GM21717 (cell line): ENCODE measurements at regions not wholly inside any gene's neighbourhood (a gene's known extent, or its start where the extent isn't known, plus 50 kb on each side); places are given as distances from the start of the nearest gene placed in this dataset.
"Not testable (repeated sequence)": the region's sequence is repeated elsewhere in the genome, so short reads cannot be mapped to it uniquely, and the experiment has no call there.

Source experiments
- ATAC-seq: cut with Tn5 transposase; IDR thresholded peaks from one replicate; pipeline ENCODE4 v1.9.1; 2021; ENCODE audit warnings: mild to moderate bottlenecking, moderate library complexity; ENCODE audit not compliant: unreplicated experiment

DNA sequence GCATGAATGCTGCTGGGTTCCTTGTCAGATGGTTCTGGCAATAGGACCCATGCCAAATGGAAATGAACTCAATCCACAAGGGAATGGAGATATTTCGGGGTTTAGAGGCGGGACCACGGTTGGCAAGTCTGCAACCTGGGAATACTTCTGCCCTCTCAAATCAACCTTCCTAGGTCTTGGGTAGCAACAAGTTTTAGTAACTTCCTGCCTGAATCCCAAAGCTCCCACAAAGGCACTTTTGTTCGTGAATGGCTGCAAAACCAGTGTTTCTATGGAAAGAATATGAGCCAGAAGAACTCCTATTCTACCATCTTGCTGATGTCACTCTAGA lies 790.1 kb upstream of the SLC8A1 start:
- no peak for ATAC-seq

DNA sequence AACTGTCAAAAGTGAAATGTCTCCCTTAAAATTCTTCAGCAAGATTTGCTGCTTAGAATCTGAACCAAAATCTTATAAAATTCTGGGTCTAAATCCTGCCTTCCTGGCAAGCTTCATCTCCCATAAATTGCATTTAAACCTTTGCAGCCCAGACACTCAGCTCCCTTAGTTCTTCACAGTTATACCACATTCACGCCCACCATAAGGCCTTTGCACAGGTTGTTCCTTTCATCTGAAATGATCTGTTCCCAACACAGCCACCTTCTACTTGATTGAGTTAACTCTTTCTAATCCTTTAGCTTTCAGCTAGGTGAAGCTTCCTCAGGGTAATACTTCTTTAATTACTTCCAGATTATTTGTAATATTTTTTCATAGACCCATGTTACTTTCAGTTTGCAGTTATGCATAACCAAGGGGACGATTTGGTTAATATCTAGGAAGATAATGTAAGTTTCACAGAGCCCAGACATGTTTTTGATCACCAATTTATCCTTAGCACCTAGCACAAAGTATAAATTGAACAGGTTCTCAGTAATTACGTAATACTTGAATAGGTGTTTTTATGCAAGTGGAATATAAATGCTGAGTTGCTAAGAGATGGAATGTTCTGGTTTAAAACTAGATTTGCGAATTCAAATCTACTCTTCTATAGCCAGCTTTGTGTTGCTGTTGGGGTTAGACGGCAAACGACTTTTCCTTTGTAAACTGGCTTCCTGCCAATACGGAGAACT lies 779.7 kb upstream of the PKDCC start:
- no peak for ATAC-seq

DNA sequence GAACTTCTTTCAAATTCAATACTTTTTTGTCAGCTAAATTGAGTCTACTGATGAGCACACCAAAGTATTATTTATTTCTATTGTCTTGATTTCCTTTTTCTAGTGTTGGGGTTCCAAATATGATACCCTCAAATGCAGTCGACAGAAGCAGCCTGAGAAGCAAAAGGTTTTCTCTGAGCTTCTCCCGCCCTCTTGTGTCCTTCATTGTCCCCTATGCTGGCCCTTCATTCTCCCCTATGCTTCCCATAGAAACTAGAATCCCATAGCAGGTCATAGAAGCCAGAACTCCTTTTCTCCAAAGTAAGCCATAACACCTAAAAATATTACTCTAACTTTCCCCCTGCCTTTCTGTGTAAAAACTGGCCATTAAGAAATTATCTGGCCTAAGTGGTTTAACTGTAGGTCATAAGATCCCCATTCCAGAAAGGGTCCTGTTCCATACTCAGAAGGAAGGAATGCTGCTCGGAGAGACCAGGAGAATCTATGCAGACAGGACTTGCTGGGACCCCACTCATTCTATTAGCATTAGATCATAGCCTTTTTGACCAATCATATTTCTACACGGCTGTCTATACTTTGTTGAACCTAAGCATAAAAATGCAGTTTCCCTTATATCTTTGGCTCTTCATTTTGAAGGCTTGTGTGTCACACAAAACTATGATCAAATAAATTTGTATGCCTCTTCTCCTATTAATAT lies 764.6 kb upstream of the PKDCC start:
- no peak for ATAC-seq

DNA sequence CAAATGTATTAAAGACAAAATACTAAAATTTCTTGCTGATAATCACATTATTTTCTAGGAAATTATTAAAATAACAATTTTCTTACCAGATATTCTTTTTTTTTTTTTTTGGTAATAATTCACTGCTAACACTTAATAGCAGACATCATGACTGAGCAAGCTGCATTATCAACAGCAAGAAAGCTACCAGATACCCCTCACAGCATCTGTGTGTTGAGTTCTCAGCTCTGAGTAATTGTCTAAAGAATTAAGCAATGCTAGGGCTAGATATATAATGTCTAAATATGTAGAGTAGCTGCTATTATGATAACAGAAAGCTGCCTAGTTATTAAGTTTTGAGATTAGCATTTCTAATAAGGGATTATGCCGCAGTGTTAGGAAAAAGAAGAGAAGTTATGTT lies 754.3 kb upstream of the PKDCC start:
- ATAC-seq = no peak

DNA sequence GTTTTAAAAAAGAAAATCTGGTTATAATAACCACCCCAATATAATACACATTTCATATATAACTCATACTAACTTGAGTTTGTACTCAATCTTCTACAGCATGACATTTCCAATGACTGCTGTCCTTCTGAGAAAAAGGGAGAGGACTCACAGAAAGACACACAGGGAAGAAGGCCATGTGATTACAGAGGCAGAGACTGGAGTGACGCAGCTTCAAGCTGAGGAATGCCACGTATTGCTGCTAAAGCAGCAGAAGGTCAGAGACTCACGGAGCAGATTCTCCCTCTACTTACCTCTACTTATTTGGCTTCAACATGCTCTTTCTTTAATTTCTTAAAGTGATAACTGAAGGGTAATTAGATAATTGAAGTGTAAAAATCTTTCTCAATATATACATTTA lies 753.5 kb upstream of the PKDCC start:
- no peak for ATAC-seq

DNA sequence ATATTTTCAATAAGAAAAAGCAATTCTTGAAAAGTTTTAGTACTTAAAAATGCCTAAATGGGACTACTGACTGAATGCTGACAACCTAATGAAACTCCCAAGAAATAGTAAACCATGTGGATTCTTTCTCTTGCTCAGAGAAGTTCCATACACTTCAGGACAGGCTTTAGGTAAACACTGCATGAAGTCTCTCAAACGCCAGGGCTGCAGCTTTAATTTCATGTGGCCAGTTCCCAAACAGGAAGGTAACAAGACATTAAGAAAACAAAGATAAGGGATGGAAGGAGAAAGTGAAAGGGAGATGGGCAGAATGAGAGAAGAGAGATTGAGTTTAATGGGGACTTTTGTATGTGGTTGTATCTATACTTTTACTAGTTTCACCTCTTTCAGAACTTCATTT lies 734.7 kb upstream of the PKDCC start:
- no peak for ATAC-seq

DNA sequence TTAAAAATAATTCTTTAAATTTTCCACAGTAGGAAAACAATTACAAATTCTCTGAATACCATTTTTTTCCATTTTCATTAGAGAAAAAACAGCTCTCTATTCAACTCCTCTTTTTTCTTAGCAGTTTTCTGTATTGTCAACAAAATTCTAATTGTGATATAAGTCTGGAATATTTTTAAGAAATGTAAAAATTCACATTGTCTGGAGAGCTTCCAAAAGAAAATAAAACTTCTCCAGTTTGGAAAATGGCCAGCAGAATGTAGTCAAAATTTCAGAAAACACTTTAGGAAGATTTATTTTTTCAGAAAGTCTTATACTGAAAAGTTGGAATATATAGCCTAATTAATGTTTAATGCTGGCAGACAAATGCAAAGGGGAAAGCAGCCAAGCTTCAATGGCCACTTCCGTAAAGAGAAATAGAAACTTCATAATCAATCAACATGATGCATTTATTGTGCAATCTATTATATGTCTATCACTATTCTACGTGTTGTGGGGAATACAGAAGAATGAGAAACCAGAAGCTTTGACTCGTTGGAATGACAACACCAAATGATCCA lies 733.2 kb upstream of the PKDCC start:
- ATAC-seq = no peak

DNA sequence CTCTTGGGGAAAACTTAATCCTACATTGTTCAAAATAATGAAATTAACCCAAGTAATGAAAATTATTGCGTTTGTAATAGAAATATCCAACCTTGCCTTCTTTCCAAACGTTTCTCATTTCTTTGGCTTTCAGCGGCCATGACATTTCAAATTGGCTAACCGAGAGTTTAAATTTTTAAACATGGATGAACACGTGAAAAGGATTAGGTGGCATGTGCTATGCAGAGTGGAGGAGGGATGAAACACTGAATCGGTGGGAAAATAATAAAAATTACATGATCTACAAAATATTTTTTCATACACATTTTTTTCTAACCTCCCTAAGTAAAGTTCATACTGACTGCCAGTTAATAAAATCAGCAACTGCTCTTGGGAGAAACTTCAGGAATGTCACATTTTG lies 728.4 kb upstream of the PKDCC start:
- no peak for ATAC-seq

DNA sequence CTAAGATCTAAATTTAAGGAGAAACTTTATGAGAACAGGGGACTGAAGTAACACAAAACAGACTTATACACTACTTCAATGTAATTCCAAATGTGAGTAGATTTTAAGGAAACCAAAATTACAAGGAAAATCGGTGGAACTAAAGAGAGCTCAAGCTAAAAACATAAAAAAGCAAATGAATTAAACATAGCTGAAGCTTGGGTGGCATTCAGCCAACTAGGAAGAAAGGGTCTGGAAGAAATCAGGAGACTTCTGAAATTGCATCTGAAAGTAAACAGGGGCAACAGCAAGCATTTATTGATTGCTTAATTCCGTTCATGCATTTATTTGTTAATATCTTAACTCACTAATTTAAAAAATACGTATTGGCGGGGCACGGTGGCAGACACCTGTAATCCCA lies 727.3 kb upstream of the PKDCC start:
- ATAC-seq = no peak

DNA sequence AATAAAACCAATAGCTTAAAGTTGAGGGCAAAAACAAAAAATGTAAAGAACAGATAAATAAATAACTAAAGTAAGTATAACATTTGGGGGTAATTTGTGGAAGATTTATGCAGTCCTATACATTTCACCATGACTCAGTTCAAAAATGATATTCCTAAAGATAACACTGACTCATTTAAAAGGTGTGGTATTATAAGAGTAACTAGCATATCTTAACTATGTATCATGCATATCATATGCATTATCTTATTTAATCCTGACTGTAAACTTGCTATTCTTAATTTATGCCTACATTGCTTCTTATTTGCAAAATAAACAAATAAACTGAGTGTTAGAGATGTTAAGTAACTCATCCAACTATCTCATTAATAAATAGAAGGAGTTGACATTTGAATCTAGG lies 726.5 kb upstream of the PKDCC start:
- ATAC-seq = no peak

DNA sequence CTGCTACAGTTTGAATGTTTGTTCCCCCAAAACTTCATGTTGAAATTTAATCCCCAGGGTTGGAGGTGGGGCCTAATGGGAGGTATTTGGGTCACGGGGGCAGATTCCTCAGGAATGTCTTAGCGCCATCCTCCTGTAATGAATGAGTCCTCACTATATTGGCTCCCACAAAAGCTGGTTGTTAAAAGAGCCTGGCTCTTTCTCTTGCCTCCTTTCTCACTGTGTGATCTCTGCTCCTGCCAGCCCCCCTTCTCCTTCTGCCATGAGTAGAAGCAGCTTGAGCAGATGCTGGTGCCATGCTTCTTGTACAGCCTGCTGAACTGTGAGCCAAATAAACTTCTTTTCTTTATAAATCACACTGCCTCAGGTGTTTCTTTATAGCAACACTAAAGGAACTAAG lies 721.0 kb upstream of the PKDCC start:
- no peak for ATAC-seq

DNA sequence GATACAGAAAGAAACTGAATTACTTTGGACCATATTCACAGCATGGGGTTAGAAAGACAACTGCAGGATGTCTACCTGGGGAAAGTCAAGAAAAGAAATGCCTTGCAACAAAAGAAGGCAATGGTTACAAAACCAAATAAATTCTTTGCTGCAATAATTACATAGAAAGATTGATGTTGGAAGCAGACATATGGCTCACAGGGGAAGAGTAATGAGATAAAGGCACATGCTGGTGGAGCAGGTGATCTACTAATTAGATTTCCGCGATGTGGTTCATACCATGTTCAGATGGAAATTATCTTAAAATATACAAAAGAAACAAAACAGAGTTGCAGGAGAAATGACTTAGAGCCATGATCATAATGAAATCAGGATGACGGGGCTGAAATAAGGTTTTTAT lies 718.8 kb upstream of the PKDCC start:
- no peak for ATAC-seq

DNA sequence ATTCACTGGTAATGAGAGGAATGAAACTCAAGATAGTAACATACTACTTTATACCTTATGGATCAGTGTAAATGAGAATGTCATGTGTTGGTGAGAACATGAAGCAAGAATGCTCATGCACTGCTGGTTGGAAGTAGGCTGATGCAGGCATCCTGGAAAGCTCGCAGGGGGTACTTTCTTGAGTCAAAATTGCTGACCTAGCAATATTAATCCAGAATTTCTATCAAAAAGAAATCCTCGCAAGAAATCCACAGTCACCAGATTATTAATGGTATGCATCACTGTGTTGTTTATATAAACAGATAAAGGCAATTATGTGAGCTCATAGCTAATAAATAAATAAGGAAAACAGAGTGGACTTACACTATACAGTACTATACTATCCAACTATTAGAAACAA lies 713.7 kb upstream of the PKDCC start:
- ATAC-seq = no peak

DNA sequence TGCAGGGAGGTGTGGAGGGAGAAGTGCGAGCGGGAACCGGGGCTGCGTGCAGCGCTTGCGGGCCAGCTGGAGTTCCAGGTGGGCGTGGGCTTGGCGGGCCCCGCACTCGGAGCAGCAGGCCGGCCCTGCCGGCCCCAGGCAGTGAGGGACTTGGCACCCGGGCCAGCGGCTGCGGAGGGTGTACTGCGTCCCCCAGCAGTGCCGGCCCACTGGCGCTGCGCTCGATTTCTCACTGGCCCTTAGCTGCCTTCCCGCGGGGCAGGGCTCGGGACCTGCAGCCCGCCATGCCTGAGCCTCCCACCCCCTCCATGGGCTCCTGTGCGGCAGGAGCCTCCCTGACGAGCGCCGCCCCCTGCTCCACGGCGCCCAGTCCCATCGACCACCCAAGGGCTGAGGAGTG lies 712.2 kb upstream of the PKDCC start:
- not testable (repeated sequence) for ATAC-seq

DNA sequence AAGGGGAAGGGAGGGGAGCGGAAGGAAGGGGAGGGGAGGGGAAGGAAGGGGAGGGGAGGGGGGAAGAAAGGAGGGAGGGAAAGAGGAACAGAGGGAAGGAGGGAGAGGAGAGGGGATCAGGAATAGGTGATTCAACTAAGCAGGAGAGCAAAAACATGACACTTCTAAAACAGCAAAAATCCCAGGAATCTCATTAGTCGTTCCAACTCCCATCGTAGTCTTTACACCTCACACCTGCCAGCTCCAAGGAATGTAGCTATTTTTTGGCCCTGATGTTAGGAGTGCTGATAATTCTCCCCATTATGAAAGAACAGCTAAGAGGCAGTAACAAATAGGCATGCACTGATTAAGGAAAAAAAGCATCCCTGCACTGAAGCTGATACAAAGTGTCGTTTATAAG lies 709.9 kb upstream of the PKDCC start:
- ATAC-seq = no peak

DNA sequence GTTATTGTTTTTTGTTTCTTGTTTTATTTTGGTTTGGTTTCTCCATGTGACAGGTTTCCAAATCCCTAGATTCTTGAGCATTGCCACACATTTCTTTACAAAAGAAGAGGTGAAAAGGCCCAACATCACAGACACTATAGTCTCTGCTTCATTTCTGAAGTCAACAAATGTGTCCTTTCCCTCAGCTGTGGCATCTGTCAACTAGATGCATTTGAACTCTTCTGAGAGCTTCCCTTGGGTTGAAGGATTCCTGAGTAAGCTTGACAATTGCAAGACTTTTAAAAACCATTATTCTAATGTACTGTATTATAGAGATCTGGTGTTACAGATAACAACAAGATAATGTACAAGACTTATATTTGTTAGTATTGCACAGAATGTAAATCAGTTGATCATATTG lies 703.3 kb upstream of the PKDCC start:
- no peak for ATAC-seq

DNA sequence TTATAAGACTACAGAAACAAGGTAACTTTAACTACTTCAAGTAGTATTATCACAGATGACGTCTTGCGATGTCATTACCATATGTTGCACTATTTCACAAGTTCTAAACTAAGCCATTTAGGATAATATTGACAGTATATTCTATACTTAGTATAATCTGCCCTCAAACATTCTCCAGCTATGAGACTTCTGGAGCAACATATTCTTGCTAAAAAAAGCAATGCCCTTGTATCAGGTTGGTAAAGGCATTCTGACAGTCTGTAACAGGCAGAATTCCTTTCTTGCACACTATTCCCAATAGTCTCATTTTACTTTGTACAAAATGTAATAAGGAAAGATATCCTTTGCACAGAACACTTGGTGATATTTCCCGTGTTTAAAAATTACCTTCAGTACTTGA lies 694.8 kb upstream of the PKDCC start:
- no peak for ATAC-seq

DNA sequence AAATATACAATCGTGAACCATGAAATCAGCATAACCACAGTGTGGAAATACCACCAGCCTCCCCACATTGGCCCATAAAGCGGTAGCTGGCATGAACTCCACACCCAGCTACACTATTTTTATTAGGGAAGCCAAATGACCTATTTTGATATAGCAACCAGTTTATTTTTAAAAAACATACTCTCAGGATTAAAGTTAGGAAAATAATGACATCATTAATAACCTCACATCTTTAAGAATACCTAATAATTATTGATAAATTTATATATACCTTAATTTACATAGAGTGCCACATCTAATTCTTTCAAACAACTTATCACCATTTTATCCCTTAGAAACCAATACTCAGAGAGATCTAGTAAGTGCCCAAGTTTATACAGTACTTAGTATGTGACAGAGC lies 692.0 kb upstream of the PKDCC start:
- ATAC-seq = no peak

DNA sequence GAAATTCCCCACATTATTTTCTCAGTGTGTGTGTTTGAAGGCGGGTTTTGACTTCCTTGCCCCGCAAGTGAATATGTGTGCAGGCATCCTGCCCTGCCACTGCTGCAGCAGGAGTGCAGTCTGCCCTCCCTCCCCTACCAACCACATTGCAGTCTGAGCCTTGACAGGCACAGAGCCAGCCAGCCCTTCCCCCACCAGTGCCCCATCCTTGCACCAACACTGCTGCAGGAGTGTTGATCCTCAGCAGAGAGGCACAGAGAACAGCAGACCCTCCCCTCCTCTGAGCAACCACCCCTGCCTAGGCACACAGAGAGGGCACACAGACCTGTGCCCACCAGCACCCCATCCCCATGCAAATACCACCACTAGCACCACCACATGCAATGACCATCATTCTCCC lies 683.0 kb upstream of the PKDCC start:
- no peak for ATAC-seq

DNA sequence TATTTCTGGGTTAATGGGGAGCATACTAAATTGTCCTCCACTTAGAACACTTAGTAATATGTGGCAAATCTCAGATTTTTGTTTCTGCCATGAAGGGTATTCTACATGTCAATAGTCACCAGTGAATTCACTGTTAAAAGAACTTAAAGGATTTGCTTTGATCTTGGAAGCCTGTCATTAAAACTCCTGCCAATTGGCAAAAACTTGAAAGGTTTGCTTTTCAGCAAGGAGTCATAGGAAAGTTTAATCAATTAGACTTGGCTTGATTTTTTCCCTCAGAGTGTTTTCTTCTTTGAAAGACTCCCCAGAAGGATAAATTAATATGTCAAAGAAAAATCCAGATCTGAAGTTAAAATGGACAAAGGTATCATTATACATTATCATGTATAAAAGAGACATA lies 671.9 kb upstream of the PKDCC start:
- ATAC-seq = no peak

DNA sequence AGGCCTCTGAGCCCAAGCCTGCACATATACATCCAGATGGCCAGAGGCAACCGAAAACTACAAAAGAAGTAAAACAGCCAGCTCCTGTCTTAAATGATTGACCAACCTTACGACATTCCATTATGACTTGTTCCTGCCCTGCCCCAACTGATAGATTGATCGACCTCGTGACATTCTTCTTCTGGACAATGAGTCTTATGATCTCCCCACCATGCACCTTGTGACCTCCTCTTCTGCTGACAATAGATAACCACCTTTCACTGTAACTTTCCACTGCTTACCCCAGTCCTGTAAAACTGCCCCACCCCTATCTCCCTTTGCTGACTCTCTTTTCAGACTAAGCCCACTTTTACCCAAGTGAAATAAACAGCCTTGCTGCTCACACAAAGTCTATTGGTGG lies 670.0 kb upstream of the PKDCC start:
- no peak for ATAC-seq

DNA sequence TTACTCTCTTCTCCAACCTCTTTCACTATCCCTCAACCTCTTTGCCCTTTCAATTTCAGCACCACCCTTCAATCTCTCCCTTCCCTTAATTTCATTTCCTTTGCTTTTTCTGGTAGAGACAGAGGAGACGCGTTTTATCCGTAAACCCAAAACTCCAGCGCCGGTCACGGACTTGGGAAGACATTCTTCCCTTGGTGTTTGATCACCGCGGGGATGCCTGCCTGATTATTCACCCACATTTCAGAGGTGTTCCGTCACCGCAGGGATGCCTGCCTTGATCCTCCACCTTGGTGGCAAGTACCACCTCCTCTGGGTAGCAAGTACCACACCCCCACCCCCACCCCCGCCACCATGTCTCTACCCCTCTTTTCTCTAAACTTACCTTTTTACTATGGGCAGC lies 669.4 kb upstream of the PKDCC start:
- no peak for ATAC-seq
